B cell (primary cell): ENCODE measurements at regions not wholly inside any gene's neighbourhood (a gene's known extent, or its start where the extent isn't known, plus 50 kb on each side); places are given as distances from the start of the nearest gene placed in this dataset.

Experiments
- EZH2 ChIP-seq: IDR thresholded peaks from 2 replicates; pipeline ENCODE4 v1.6.1; 2012; ENCODE audit warnings: borderline replicate concordance, low read depth, mild to moderate bottlenecking, moderate library complexity, low read length; ENCODE audit not compliant: insufficient read depth, poor library complexity, severe bottlenecking
- TF ChIP-seq, protein P1 (sequence below): fragments of 200-600 bp; IDR thresholded peaks from one replicate; pipeline ENCODE4 v1.8.0; 2022; ENCODE audit warnings: antibody characterized with exemption, mild to moderate bottlenecking

DNA sequence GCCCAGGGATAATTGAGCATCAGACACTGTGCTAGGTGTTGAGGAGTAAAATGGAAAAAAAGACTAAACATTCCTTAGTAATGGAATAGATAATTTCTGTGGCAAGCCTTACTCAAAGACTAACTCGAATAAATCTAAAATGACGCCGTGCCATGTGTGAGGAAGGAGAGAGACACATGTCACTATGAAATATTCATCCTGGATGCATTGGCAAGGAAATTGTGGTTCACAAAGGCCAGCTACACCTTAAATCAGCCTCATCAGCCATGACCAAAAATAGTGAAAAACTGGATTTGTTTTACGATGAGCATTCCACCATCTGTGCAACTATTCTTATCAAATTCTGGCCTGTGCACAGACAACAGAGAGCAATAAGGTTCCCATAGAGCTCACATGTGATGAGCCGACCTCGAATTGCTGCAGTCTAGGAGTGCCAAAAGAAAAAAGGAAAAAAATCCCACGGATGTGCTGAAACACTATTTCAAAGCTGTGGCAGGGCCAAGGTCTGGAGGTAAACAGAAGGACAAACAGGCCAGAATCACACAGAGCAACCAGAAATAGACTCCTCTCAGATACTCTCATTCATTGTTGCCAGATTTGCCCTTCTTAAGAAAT, 505.7 kb downstream of the EFNB2 start:
- TF ChIP-seq, protein P1, sequence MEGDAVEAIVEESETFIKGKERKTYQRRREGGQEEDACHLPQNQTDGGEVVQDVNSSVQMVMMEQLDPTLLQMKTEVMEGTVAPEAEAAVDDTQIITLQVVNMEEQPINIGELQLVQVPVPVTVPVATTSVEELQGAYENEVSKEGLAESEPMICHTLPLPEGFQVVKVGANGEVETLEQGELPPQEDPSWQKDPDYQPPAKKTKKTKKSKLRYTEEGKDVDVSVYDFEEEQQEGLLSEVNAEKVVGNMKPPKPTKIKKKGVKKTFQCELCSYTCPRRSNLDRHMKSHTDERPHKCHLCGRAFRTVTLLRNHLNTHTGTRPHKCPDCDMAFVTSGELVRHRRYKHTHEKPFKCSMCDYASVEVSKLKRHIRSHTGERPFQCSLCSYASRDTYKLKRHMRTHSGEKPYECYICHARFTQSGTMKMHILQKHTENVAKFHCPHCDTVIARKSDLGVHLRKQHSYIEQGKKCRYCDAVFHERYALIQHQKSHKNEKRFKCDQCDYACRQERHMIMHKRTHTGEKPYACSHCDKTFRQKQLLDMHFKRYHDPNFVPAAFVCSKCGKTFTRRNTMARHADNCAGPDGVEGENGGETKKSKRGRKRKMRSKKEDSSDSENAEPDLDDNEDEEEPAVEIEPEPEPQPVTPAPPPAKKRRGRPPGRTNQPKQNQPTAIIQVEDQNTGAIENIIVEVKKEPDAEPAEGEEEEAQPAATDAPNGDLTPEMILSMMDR = no peak
- TF ChIP-seq EZH2 = no peak
